ENCODE measurements at regions not wholly inside any gene's neighbourhood (a gene's known extent, or its start where the extent isn't known, plus 50 kb on each side); places are given as distances from the start of the nearest gene placed in this dataset.

- in situ Hi-C loops (cut with HindIII; ENCODE audit: low pct_unique_long_range_greater_than_20kb, low sequenced_read_pairs), result no loop called here
- DNase-seq (ENCODE audit: low read depth, low spot score), result no peak
Measured at GRCh38 chr15:62579842-62580241, 414.8 kb upstream of the C2CD4B start.

- no peak for DNase-seq (ENCODE audit: low read depth, low spot score)
- in situ Hi-C loops (cut with HindIII; ENCODE audit: low pct_unique_long_range_greater_than_20kb, low sequenced_read_pairs), result no loop called here
Measured at GRCh38 chr15:62582580-62582979, 417.5 kb upstream of the C2CD4B start.

- in situ Hi-C loops (cut with HindIII; ENCODE audit: low pct_unique_long_range_greater_than_20kb, low sequenced_read_pairs), result no loop called here
- no peak for DNase-seq (ENCODE audit: low read depth, low spot score)
Measured at GRCh38 chr15:62584301-62585235, 419.5 kb upstream of the C2CD4B start.

GRCh38 chr15:62588938-62589670 lies 424.0 kb upstream of the C2CD4B start:
- no peak for DNase-seq (ENCODE audit: low read depth, low spot score)
- in situ Hi-C loops (cut with HindIII; ENCODE audit: low pct_unique_long_range_greater_than_20kb, low sequenced_read_pairs), result no loop called here

- DNase-seq (ENCODE audit: low read depth, low spot score), result no peak
- in situ Hi-C loops (cut with HindIII; ENCODE audit: low pct_unique_long_range_greater_than_20kb, low sequenced_read_pairs), result no loop called here
Measured at GRCh38 chr15:62591842-62592838, 427.1 kb upstream of the C2CD4B start.

DNA sequence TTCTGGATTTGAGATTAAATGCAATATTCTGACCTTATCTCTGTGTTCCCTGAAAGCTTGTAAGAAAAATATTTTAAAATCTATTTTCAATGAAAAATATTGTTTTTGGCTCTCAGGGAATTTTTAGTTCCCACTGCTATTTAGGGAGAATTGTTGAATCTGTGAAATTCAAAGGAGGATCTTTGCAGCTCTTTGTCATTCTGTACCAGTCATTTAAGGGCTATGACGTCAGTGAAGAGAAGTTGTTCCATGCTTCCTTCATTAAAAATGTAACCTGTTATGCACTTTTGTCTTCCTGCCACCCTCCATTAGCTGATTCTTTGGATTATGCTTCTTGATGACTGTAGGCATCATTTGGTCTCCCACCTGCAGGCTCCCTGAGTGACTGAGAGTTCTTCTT lies 427.8 kb upstream of the C2CD4B start:
- DNase-seq (ENCODE audit: low read depth, low spot score), result no peak
- in situ Hi-C loops (cut with HindIII; ENCODE audit: low pct_unique_long_range_greater_than_20kb, low sequenced_read_pairs), result no loop called here

- in situ Hi-C loops (cut with HindIII; ENCODE audit: low pct_unique_long_range_greater_than_20kb, low sequenced_read_pairs), result no loop called here
- no peak for DNase-seq (ENCODE audit: low read depth, low spot score)
Measured at GRCh38 chr15:62593681-62594399, 428.8 kb upstream of the C2CD4B start.

DNA sequence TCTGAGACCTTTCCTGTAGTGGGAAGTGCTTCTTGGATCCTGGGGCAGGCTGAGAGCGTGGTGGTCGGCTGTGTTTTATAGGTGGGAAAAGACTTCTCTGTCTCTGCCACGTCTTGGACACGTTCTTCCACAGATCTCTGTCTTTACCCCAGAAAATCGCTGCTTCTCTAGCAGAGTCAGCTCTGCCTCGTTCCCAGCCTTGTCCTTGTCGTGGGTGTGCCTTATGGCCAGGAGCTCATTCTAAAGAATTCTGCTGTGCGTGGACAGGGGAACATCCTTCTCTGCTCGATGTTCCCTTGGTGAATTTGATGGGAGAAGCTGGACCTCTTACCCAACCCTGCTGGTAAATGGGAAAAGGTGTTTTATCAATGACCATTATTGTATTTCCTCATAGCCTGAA lies 433.1 kb upstream of the C2CD4B start:
- DNase-seq (ENCODE audit: low read depth, low spot score), result no peak

DNA sequence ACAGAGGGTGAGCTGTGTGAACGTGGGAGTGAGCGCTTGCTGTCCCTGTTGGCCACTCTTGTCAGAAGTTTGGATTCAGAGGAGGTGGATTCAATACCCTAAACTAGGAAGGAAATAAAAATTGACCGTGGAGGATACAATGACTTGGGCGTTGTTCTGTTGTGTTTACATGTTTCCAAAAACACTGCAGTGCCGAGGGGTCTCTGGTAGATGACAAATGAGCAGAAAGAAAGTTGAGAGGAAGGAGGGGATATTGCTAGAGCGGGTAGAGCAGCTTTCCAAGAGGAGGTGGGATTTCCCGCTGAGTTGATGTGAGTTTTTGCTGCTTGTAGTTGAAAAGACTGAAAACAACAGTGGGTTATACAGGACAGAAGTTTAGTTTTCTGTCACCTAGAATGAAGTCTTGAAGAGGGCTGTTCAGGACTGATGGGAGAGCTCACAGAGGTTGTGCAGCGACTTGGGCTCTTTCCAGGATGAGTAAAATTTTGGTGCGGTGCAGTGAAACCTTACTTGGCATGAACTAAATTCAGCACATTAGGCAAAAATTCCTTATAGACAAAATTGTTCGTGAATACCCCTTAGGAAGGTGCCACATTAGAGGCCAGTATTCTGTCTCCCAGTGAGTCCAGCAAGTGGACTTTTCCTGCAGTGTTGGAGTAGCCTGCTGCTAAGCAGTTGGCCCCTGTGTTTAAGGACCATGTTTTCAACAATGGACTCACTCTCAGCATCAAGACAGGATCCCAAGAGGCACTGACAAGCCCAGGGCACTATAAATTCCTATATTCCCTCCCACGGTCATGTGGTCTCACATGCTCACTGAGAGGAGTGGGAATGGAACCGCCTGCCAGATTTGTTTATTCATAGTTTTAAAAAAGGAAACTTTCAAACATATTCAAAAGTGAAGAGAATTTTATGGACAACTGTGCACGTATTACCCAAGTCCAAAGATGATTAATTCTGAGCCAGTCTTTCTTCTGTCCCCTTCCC lies 435.0 kb upstream of the C2CD4B start:
- in situ Hi-C loops (cut with HindIII; ENCODE audit: low pct_unique_long_range_greater_than_20kb, low sequenced_read_pairs), result no loop called here
- peak; percentile 84 for DNase-seq (ENCODE audit: low read depth, low spot score)

More for the DNA sequence above, 433.1 kb upstream of the C2CD4B start:
- in situ Hi-C loops (cut with HindIII; ENCODE audit: low pct_unique_long_range_greater_than_20kb, low sequenced_read_pairs), result no loop called here

DNA sequence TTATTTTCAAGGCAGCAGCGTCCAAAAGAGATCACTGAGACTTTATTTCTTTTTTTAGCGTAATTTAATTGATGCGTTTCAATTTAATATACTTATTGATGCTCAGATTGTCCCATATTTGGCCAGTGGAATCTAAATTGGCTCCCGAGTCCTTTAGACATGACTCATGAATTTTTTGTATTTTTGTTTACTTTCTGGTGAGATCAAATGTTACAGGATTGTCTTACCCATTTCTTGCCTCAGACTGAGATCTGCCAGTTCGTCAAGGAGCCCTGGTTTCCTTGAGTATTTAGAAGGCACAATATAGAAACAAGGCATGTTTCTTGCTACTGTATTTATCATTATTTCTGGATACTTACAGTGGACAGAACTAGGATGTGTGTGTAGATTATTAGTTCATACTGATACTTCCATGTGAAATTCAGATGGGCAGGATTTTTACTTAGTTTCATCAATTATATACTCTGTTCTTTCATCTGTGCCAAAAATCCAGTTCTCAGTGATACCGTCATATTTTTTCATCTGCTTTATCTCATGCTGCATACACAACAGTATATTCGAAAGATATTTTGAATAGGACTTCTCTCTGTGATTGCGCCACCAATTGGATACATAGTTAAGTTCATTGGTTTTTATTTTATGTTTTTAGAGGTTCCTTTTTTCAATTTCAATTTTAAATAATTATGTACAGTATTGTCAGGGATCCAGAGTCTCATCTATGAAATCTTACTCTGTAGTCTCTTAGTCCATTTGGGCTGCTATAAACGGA lies 436.9 kb upstream of the C2CD4B start:
- no peak for DNase-seq (ENCODE audit: low read depth, low spot score)
- in situ Hi-C loops (cut with HindIII; ENCODE audit: low pct_unique_long_range_greater_than_20kb, low sequenced_read_pairs), result no loop called here

DNA sequence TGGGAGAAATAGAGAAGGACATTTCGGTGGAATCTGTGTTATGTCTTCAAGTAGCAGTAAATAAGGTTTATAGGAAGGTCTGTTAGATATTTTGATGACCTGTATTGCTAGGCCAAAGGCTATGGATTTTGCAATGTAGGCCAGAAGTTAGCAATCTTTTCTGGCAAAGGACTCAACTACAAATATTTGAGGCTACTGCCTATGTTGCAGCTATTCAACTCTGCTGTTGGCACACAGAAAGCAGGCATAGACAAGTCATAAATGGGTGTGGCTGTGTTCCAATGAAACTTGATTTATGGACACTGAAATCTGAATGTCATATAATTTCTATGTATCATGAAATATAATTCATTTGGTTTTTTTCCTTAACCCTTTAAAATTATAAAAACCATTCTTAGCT lies 438.7 kb upstream of the C2CD4B start:
- in situ Hi-C loops (cut with HindIII; ENCODE audit: low pct_unique_long_range_greater_than_20kb, low sequenced_read_pairs), result no loop called here
- DNase-seq (ENCODE audit: low read depth, low spot score), result no peak

GRCh38 chr15:62605282-62605681 lies 437.3 kb upstream of the TPM1 start:
- DNase-seq (ENCODE audit: low read depth, low spot score), result no peak
- in situ Hi-C loops (cut with HindIII; ENCODE audit: low pct_unique_long_range_greater_than_20kb, low sequenced_read_pairs), result no loop called here

DNA sequence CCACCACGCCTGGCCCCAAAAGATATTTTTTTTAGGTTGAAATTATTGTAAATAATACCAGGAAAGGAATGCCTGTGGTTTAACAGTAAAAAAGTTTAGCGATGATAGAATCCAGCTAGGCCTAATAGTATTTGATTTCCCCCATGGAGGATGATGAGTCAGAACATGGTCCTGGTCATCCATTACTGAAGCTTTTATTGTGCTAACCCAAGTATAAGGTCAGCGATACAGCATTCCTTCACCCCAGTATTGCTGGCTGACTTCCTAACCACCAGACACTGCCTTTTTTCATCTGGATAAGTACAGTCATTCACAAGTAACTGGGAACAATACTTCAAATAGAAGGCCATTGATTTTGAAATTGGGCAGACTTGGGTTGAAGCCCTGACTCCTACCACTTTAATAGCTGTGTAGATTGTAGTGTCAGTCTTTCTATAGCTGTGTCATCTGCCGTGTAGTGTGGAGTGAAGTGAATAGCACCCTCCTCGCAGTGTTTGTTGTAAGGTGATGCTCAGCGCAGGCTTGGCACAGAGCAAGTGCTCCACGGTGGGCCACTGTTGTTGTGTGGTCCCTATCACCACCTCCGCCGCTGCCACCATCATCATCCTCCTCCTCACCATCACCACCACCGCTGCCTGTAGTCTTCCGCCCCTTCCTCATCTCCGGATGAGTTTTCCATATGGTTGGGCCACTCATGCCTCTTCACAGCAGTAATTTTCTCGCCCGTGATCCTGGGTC lies 436.0 kb upstream of the TPM1 start:
- in situ Hi-C loops (cut with HindIII; ENCODE audit: low pct_unique_long_range_greater_than_20kb, low sequenced_read_pairs), result no loop called here

DNA sequence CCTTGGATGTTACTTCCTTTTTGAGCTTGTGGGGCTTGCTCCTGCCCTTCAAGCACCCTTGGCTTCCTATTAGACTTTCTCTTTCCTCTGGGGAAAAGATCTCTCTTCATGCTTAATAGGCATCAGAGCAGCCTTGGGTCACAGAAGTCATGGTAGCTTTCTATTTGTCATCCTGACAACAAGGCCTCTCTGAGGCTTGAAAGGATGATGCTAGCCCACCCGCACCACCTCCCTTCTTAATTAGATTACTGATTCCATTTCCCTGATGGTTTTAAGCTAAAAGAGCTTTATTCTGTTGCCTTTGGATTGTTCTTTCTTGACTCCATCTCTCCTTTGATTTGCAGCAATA lies 435.5 kb upstream of the TPM1 start:
- no peak for DNase-seq (ENCODE audit: low read depth, low spot score)
- in situ Hi-C loops (cut with HindIII; ENCODE audit: low pct_unique_long_range_greater_than_20kb, low sequenced_read_pairs), result no loop called here

More for the DNA sequence above, 436.0 kb upstream of the TPM1 start:
- peak; percentile 90 for DNase-seq (ENCODE audit: low read depth, low spot score)

DNA sequence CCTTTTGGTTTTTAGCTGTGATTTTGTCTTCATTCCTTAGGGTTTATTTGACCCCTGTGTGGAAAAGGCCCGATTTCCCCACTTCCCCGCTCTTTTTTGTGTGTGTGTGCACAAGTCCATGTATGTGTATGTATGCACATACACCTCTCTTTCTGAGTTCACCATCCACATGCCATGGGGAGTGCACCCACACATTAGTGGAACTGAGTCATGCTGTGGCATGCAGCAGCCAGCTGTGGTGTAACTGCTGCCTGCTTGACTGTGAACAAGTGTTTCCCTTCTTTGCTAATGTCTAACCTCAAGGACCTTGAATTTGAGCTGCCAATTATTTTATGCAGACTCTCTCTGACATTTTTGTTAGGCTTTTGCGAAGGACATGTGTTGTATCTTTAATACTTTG lies 434.9 kb upstream of the TPM1 start:
- no peak for DNase-seq (ENCODE audit: low read depth, low spot score)
- in situ Hi-C loops (cut with HindIII; ENCODE audit: low pct_unique_long_range_greater_than_20kb, low sequenced_read_pairs), result no loop called here

All from SK-MEL-5 (cell line).